T-helper 1 cell treated with Interleukin-12 subunit alpha and Interleukin-12 subunit beta and Interleukin-4 antibody, amounts not matched to agents 30 ng/mL and 1 ng/mL, for 36 hours (primary cell): ENCODE measurements at regions not wholly inside any gene's neighbourhood (a gene's known extent, or its start where the extent isn't known, plus 50 kb on each side); places are given as distances from the start of the nearest gene placed in this dataset.

Experiments
- intact Hi-C: fragments of 100-400 bp; cut with micrococcal nuclease; formaldehyde crosslinking; loops from one replicate; pipeline ENCODE4 v1.15.1; 2024

DNA sequence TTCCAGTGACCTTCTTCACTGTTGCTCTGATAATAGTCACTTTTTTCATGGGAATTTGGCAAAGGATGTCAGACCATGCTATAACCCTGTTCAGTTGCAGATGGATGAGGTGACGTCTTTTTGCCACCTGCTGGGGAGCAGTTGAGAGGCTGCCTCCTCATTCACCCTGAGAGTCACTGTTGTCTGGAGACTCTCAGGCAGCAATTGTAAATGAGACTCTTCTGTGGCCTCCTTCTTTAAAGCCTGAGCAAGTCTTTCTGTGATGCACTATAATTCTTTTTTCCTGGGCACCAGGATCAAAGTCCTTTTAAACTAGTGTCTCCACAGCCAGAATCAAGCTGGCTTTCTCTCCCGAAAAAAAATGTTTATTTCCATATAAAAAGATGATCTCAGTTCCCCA, 345.1 kb downstream of the ARL4A start:
- intact Hi-C loops, result no loop called here

DNA sequence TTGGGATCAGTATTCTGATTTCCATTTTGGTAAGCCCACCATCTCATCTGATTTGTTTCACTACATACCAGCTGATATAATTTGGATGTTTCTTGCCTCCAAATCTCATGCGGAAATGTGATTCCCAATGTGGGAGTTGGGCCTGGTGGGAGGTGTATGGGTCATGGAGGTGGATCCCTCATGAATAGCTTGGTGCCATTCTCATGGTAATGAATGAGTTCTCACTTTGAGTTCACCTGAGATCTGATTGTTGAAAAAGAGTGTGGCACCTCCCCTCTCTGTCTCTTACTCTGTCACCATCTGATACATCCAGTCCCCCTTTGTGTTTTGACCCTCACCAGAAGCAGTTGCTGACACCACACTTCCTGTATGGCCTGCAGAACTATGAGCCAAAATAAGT, 347.3 kb downstream of the ARL4A start:
- intact Hi-C loops, result no loop called here

DNA sequence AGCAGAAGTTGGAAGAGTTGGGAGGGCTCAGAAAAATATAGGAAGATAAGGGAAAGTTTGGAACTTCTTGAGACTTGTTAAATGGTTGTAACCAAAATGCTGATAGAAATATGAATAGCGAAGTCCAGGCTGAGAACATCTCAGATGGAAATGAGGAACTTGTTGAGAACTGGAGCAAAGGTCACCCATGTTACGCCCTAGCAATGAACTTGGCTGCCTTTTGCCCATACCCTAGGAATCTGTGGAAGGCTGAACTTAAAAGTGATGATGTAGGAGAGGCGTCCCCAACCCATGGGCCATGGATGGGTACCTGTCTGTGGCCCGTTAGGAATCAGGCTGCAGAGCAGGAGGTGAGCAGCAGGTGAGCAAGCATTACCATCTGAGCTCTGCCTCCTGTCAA, 347.8 kb downstream of the ARL4A start:
- intact Hi-C loops, result no loop called here

DNA sequence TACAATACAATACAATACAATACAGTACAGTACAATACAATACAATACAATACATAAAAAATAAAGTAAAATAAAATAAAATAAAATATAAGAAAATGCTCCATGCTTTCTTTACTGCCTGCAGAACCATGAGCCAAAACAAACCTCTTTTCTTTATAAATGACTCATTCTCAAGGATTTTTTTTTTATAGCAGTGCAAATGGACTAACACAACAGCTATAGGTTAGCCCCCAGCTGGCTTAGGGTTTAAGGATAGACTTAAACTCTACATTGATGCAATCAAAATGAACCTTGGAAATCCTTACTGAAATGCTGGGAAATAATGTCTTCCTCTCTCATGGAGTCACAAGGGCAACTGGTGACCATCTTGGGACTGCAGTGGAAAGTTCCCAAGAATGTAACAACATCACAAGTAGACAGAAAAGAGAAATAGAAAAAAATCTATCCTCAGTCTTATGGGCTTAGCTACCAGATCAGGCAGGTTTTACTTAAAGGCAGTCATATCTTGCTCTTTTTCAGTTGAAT, 348.9 kb downstream of the ARL4A start:
- intact Hi-C loops, result no loop called here

DNA sequence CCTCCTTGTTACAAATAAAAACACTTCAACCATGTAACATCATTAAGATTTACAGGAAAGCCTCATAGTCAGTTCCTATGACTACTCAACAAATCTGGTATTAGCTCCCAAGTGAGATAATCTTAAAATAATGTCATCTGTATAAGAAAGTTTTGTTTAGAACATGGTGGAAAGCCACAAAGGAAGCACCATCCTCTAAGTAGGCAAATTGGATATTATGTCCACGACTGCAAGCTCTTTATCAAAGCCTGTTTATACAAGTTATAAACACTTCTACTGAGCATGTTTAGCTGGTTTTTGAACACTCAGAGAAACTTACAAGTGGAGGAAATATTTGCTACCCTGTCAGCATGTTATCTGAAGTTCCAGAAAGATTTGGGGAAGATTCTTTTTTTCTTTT, 349.8 kb downstream of the ARL4A start:
- intact Hi-C loops, result no loop called here

DNA sequence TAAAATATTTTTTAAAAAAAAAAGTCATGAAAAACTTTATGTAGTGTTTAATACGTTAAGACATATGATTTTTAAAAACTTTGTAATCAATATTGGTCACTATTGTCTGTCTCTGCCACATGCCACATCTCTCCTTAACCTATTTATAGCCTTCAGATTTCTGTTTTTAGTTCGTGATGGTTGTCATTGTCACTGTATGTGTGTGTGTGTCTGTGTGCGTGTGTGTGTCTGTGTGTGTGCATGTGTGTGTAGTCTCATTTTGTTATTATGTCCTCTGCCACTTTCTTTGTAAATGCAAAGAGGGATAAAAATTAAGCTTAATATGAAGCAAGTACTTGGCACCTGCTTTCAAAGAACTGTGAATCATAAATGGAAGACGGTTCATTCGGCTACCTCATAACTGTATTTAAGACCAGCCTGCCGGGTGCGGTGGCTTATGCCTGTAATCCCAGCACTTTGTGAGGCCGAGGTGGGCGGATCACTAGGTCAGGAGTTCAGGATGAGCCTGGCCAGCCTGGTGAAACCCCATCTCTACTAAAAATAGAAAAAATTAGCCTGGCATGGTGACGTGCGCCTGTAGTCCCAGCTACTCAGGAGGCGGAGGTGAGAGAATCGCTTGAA, 354.0 kb downstream of the ARL4A start:
- intact Hi-C loops, result no loop called here

DNA sequence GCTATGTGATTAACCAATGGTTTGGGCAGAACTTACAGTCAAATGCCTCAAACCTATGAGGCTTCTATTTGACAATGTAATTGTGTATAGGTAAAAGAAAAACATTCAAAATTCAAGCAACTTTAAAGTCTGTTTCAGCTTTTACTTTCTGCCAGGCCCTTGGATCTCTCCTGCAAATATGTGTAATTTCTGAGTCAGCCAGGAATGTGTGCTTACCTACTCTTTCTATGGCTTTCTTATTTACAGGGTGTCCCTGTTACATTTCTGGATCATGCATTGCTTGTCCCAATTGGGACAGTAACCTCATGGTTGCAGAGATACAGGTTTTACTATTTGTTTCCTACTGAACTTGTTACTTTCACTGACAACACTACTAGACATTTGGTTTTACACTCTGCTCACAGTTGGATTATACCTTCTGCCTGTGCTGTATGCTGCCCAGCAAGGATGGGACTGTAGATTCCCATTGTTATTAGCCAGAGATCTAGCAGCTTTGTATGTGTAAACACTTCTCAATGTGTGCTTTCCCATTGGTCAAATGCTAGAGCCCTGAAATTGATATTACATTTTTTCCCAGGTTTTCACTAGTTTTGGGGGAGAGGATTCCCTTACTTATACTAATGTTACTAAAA, 355.3 kb downstream of the ARL4A start:
- intact Hi-C loops, result no loop called here

DNA sequence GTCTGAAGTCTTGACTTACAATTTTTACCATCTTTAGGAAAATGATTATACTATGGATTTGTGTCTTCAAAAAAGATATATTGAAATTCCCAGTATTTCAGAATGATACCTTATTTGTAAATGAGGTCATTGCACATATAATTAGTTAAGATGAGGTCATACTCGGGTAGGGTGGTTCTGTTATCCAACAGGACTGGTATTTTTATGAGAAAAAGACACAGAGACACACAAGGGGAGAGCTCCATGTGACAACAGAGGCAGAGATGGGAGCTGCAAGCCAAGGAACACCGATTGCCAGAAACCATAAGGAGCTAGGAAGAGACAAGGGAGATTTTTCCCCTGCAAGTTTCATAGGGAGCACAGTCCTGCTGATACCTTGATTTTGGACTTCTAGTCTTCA, 356.9 kb downstream of the ARL4A start:
- intact Hi-C loops, result no loop called here

DNA sequence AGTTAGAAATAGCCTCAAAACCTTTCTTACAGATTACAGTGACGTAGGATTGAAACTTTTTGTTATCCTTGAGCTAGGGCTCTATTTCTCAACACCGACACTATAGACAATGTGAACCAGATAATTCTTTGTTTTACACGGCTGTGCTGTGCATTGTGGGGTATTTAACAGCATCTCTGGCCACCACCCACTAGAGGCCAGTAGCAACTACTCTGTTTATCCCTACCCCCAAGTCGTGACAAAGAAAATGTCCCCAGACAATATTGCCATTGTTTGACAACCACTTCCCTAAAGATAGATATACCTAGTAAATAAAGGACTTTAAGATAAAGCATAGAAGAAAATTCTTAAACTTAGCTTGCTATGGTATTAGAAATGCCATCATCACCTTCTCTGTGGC, 359.6 kb downstream of the ARL4A start:
- intact Hi-C loops, result no loop called here

DNA sequence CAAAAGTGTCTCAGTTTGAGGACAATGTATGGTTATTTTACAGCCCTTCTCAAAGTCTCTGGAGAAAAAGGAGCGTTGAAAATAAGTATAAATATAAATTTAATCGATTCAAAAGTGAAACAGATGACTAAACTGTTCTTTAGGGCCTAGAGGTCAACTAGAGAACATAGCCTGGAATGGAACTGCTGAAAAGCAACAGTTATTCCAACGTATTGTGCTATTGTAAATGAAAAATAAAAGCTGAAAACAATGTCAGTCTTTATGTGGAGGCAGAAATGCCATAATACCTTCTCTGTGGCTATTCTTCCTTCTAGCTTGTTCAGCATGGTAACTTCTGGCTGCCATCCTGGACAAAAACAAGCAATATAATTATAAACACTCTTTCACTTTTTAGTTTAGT, 362.5 kb downstream of the ARL4A start:
- intact Hi-C loops, result no loop called here

DNA sequence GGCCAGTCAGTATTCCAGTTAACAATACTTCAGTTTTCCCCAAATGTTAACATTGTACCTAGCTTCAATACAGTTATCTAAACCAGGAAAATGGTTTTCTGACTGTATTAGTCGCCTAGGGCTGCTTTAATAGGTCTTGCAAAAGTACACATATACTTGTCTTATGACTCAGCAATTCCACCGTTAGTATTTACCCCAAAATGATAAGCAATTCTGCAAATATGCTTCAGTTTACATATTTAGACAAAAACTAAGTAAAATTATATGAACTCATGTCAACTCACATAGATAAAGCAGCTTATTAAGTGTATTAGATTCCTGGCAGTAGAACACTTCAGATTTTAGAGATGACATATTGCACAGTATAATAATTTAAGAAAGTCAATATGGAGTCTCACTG, 363.3 kb downstream of the ARL4A start:
- intact Hi-C loops, result no loop called here

DNA sequence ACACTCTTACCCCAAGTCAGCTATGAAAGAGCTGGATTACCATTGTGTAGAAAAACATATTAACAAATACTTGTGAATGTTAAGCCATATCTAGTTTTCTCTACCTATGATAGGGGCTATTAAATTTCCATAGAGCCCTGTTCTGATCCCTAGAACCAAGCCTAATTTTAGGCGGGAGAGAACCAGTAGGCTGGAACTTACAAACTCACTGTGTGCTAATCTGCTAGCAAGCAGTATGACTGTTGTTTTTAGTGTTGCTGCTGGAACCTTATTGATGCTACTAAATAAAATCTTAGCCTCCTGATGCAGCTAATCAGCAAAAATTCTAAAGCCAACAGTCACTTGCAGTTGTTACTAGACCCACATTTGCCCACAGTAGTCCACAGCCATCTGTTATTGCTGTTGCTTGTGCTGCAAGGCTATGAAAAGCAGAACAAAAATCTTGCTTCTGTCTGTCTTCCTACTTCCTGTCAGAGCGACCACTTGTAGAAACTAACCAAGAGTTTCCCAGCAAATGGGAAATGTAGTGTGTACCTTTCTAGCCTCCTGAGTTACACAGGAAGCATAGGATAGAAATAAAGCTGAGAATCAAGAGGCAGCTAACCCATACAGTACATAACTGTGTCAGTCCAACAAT, 368.4 kb downstream of the ARL4A start:
- intact Hi-C loops, result loop anchor here (5.0 kb wide), 1 partner anchor 324 kb away; no protein-coding TSS in a partner anchor

DNA sequence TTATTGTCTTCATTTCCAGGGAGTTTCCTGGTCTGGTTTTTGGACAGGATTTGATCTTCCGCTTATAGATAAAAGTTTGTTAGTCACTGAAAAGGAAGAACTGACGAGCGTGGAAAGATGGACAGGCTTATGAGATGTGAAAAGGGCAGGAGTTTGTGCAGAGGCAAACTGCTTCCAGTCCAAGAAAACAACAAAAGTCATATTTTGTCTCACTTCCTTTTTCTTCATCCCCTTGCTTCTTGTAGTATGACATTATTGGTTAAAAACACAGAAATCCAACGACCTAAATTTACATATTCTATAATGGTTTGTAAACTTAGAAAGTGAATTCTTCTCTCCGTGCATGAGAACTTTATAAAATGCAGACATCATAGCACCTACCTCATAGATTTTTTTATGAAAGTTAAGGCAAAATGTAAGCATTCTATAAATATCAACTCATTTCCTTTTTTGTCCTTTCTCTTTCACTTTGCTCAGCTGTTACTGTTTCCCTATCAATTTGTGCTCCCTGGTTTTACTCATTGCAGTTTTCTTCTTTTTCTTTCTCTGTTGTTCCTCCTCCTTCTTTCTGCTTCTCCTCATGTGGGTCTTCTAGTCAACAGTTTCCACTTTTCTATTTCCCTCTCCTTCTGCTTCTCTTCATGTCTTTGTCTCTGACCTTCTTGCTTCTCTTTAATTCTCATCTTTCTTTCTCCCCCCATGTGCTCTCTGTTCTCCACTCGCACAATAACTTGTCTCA, 370.2 kb downstream of the ARL4A start:
- intact Hi-C loops, result loop anchor here (1.0 to 5.0 kb wide), 2 partner anchors 325 to 370 kb away; partner anchors contain the start of gene ARL4A

DNA sequence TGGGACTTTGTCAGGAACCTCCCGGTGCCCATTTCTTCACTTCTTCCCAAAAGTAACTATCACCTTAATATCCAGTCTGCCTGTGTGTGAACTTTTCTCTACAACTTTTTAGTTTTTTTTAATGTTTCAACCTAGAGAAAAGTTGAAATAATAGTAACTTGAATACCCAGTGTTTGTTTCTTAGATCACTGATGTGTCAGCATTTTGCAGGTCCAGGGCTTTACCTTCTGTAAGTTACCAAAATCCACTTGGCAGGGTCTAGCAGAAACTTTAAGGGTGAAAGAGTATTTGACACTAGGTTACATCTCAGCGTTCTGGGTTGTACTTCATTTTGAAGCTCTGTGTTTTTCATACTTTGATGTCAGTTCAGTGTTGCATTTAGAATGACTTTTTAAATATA, 372.7 kb downstream of the ARL4A start:
- intact Hi-C loops, result no loop called here

DNA sequence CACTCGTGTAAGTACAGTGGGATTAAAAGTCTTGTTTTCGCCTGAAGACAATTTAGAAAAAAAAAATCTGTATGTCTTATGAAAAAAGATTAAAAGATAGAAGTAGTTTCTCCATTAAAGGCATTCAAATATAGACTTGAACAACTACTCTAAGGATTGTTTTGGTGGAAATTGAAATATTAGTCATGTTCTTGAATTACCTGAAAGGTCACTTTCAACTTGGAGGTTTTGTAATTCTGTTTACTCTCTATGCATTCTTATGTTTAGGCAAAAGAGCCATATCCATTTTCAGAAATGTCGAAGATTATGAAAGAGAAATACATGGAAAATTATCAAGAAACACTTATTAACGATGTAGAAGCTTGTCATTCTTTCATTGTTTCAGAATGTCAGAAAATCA, 373.7 kb downstream of the ARL4A start:
- intact Hi-C loops, result no loop called here

DNA sequence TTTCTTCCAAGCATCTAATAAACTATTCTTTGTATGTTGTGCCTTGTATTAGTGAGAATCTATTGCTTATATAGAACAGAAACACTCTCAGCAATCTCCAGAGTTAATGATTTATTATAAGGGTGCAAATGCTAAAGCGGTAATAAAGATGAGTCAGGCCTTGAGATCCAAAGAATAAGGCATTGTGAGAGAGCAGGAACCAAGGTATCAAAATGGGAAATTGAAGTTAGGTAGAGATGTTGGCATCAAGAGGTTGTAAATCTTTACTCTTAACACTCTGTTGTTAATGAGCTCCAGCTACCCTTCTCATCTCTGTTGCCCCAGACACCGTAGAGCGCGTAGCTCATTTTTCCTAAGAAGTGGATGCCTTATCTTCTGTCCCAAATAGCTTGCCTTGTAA, 375.2 kb downstream of the ARL4A start:
- intact Hi-C loops, result no loop called here

DNA sequence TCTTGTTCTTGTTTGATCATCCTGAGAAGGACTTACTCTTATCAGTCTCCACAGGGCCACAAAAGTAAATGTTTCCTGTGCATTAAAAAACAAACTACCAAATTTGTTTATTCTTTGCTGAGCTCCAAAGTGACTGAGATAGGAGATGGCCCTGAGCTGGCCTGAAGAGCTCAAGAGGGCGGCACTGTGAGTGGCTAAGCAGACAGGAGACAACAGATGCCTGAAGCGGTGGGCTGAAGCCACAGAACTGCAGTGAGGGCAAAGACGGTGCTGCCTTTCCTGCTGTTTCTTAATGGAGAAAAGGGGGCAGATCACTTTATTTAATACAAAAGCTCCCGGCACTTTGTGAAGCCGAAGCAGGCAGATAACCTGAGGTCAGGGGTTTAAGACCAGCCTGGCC, 379.6 kb downstream of the ARL4A start:
- intact Hi-C loops, result no loop called here

DNA sequence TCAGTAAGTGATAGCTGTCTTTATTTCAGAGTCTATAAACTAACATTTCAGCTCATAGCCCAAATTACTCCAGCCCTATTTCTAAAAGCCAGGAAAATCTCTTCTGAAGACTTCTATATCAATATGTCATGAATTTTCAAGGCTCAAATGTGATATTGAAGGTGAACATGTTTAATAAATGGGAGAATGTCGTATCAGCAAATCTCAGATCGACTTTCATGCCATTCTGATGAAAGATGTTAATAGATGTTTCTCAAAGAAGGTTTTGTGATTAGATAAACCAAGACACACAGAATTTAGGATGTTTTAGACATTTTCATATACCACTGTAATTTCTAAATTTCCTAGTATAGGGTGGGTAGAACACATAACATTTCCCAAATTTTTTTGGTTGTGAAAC, 380.6 kb downstream of the ARL4A start:
- intact Hi-C loops, result no loop called here

DNA sequence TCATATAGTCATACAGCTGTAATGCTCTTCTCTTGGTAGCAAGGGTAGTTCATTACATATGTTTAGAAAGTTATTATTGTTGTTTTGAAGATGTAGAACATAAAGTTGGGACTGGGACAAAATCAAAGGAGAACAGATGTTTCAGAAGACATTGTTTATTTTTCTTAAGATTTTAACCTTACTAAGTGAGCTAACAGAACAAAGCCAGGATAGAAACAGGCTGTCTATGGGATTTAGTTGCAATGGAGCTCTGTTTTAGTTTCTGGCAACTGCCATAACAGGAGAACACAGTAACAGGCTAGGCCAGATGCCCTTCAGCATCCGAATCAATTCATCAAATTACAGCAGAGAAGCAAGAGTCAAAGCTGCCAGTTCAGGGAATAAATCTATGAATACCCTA, 382.4 kb downstream of the ARL4A start:
- intact Hi-C loops, result no loop called here

DNA sequence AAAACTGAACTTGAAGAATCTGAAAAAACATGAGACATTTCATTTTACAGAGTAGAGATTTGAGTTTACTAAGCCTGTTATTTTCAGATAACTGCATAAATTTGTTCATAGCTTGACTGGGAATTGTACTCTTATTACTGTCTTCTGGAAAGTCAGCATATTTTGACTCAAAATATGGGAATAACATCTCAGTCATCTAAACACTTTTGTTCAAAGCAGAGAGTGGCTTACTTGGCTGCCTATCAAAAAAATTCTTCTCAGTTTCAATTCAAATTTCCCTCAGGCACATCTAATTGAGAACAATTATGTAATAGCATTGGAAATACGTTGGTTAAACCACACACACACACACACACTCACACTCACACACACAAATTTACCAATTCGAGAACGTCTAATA, 384.6 kb downstream of the ARL4A start:
- intact Hi-C loops, result no loop called here

DNA sequence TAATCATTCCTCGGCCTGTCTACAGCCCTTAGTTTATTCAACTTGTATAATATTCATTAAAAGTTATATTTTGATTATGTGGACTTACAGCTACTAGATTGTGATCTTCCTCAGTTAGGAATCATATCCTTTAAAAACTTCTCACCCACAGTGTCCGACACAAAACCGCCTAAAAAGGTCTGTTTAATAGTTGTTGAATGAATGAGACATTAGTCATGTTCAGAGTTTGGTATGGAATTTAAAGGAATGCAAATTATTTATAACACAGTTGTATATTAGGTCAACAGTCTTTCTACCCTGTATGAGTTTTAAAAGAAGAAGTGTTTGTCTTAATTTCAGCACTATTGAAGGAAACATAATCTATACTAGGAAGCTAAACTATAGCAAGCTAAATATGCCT, 390.0 kb downstream of the ARL4A start:
- intact Hi-C loops, result no loop called here

DNA sequence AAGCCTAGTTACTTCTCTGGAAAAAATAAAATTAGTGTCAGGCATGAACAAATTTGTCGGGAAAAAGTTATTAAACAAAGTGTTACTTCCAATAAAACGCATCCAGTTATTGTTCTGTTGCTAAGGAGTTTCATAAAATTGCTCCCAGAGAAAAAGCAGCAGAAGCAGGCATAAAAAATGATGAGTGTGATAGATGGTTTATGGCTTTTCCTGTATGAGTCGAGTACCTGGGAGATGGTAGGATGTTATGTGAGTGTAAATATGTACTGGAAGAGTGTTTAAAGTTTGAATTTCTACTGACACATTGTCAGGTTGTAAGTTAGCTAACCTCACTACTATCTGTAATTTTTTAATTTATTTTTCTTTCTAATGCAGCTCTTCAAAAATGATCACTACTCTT, 390.7 kb downstream of the ARL4A start:
- intact Hi-C loops, result no loop called here
